H1 (cell line): ENCODE measurements at regions not wholly inside any gene's neighbourhood (a gene's known extent, or its start where the extent isn't known, plus 50 kb on each side); places are given as distances from the start of the nearest gene placed in this dataset.

ENCODE experiments used
- CTCF ChIA-PET: fragments of 300-600 bp; sonication (Branson Sonifier 250); formaldehyde crosslinking; loops from one replicate; lab custom pipeline; 2021; ENCODE audit not compliant: partially characterized antibody; lab: Charles Lee
- POLR2A ChIA-PET: fragments of 300-600 bp; sonication (Branson Sonifier 250); formaldehyde crosslinking; loops from one replicate; lab custom pipeline; 2021; ENCODE audit warnings: inconsistent platforms; ENCODE audit not compliant: partially characterized antibody; lab: Charles Lee
- DNase-seq, 2 experiments: peaks; one replicate each; pipeline versions ENCODE4 v3.0.0 to v3.0.0-alpha.2; 2010 to 2022; ENCODE audit warnings: low spot score in 2 of 2, low read depth in 1 of 2, mixed read lengths in 1 of 2
- FAIRE-seq: peaks from 2 replicates; lab custom pipeline; 2011; peaks lifted over from hg19 to GRCh38; lab: Jason Lieb, UNC
- H2AFZ ChIP-seq: 2 replicates; pipeline ENCODE4 v1.8.1; 2012; ENCODE audit warnings: low read length, inconsistent platforms
- H2AK5ac ChIP-seq: 2 replicates; pipeline ENCODE4 v1.6.1; 2013; ENCODE audit warnings: low read depth, low read length
- H2BK120ac ChIP-seq: replicated peaks from 2 replicates; pipeline ENCODE3; 2013; ENCODE audit warnings: low read depth, low read length, inconsistent platforms
- H2BK12ac ChIP-seq: 2 replicates; pipeline ENCODE4 v1.6.1; 2013; ENCODE audit warnings: low read depth, low read length
- H2BK15ac ChIP-seq: 2 replicates; pipeline ENCODE4 v1.6.1; 2013; ENCODE audit warnings: low read length
- H2BK20ac ChIP-seq: 2 replicates; pipeline ENCODE4 v1.6.1; 2013; ENCODE audit warnings: low read length
- H2BK5ac ChIP-seq: 2 replicates; pipeline ENCODE4 v1.6.1; 2013; ENCODE audit warnings: low read depth, low read length
- H3K14ac ChIP-seq: 2 replicates; pipeline ENCODE4 v1.6.1; 2013; ENCODE audit warnings: inconsistent platforms; ENCODE audit not compliant: insufficient read length
- H3K18ac ChIP-seq: 2 replicates; pipeline ENCODE4 v1.6.1; 2013; ENCODE audit warnings: low read length; ENCODE audit errors: extremely low read depth
- H3K23ac ChIP-seq: 2 replicates; pipeline ENCODE4 v1.6.1; 2013; ENCODE audit warnings: inconsistent platforms; ENCODE audit not compliant: insufficient read length
- H3K23me2 ChIP-seq: 2 replicates; pipeline ENCODE4 v1.6.1; 2013; ENCODE audit warnings: low read depth, low read length
- H3K27ac ChIP-seq: 2 replicates; pipeline ENCODE4 v1.6.1; 2011; ENCODE audit warnings: low read depth, low read length, inconsistent platforms
- H3K27me3 ChIP-seq, 4 experiments: replicated peaks in 1 of 4; 1 replicate in 1 of 4; 2 replicates in 3 of 4; pipeline versions ENCODE4 v1.6.1 to v1.8.1; 2011 to 2013; ENCODE audit warnings: low read length in 3 of 4, mild to moderate bottlenecking in 3 of 4, inconsistent platforms in 2 of 4, mixed read lengths in 2 of 4, moderate library complexity in 1 of 4; ENCODE audit not compliant: control insufficient read depth in 3 of 4, insufficient read depth in 3 of 4; ENCODE audit errors: extremely low read depth in 1 of 4
- H3K36me3 ChIP-seq, 4 experiments: 2 replicates each; pipeline versions ENCODE4 v1.6.1 to v1.8.1; 2011 to 2013; ENCODE audit warnings: mild to moderate bottlenecking in 4 of 4, low read length in 3 of 4, moderate library complexity in 2 of 4, control low read depth in 1 of 4, inconsistent platforms in 1 of 4; ENCODE audit not compliant: insufficient read depth in 4 of 4, control insufficient read depth in 2 of 4
- H3K4ac ChIP-seq: replicated peaks from 2 replicates; pipeline ENCODE3; 2013; ENCODE audit warnings: low read length, low read depth, mixed read lengths, inconsistent platforms; ENCODE audit not compliant: insufficient read length
- H3K4me1 ChIP-seq, 4 experiments: replicated peaks in 1 of 4; 1 replicate in 1 of 4; 2 replicates in 3 of 4; pipeline versions ENCODE4 v1.6.1 to v1.8.1; 2011 to 2013; ENCODE audit warnings: low read length in 3 of 4, inconsistent platforms in 2 of 4, mixed read lengths in 1 of 4; ENCODE audit not compliant: insufficient read depth in 4 of 4, control insufficient read depth in 3 of 4
- H3K4me2 ChIP-seq, 2 experiments: 2 replicates each; pipeline versions ENCODE4 v1.6.1 to v1.8.1; 2011 to 2013; ENCODE audit warnings: low read depth in 2 of 2, low read length in 2 of 2, control low read depth in 1 of 2, inconsistent platforms in 1 of 2, mild to moderate bottlenecking in 1 of 2; ENCODE audit not compliant: insufficient read depth in 1 of 2
- H3K4me3 ChIP-seq, 4 experiments: fragments of 200-600, 300-600 bp in 1 of 4; sonication (generic), shearing (Covaris generic), sonication (Bioruptor Twin) in 1 of 4; 2 replicates each; pipeline versions ENCODE4 v1.5.1 to v1.8.1; 2011 to 2016; ENCODE audit warnings: low read length in 4 of 4, low read depth in 3 of 4, control low read depth in 2 of 4, inconsistent platforms in 2 of 4, mild to moderate bottlenecking in 2 of 4, mixed read lengths in 1 of 4, moderate library complexity in 1 of 4; ENCODE audit not compliant: insufficient read depth in 2 of 4; ENCODE audit errors: extremely low read depth in 1 of 4
- H3K56ac ChIP-seq: replicated peaks from 2 replicates; pipeline ENCODE3; 2013; ENCODE audit warnings: low read depth, mild to moderate bottlenecking, mixed read lengths, low read length, inconsistent platforms; ENCODE audit not compliant: insufficient read length
- H3K79me1 ChIP-seq: 2 replicates; pipeline ENCODE4 v1.6.1; 2013; ENCODE audit warnings: low read depth, low read length, control low read depth
- H3K79me2 ChIP-seq, 2 experiments: 2 replicates each; pipeline versions ENCODE4 v1.6.1 to v1.8.1; 2012 to 2013; ENCODE audit warnings: low read length in 2 of 2, mild to moderate bottlenecking in 2 of 2, inconsistent platforms in 1 of 2; ENCODE audit not compliant: insufficient read depth in 2 of 2, control insufficient read depth in 1 of 2
- H3K9ac ChIP-seq, 4 experiments: replicated peaks in 1 of 4; 1 replicate in 1 of 4; 2 replicates in 3 of 4; pipeline versions ENCODE4 v1.6.1 to v1.8.1; 2011 to 2013; ENCODE audit warnings: low read depth in 3 of 4, low read length in 3 of 4, control low read depth in 2 of 4, mild to moderate bottlenecking in 2 of 4, moderate library complexity in 2 of 4, inconsistent platforms in 1 of 4; ENCODE audit errors: extremely low read depth in 1 of 4
- H3K9me3 ChIP-seq, 2 experiments: 2 replicates each; pipeline versions ENCODE4 v1.6.1 to v1.8.1; 2012 to 2013; ENCODE audit warnings: mild to moderate bottlenecking in 2 of 2, moderate library complexity in 2 of 2, control low read depth in 1 of 2, inconsistent platforms in 1 of 2, low read depth in 1 of 2, low read length in 1 of 2, mixed read lengths in 1 of 2; ENCODE audit not compliant: insufficient read depth in 2 of 2
- H4K20me1 ChIP-seq, 2 experiments: replicated peaks in 1 of 2; 2 replicates each; pipeline versions ENCODE3 to v1.8.1; 2011 to 2013; ENCODE audit warnings: inconsistent platforms in 2 of 2, low read length in 2 of 2, mild to moderate bottlenecking in 1 of 2; ENCODE audit not compliant: insufficient read depth in 2 of 2, control insufficient read depth in 1 of 2
- H4K5ac ChIP-seq: 2 replicates; pipeline ENCODE4 v1.6.1; 2013; ENCODE audit warnings: low read length, low read depth, mixed read lengths, inconsistent platforms; ENCODE audit not compliant: insufficient read length
- H4K8ac ChIP-seq: 2 replicates; pipeline ENCODE4 v1.8.0; 2013; ENCODE audit warnings: mild to moderate bottlenecking, moderate library complexity, low read length, inconsistent platforms; ENCODE audit not compliant: insufficient read depth; ENCODE audit errors: extremely low read depth
- H4K91ac ChIP-seq: replicated peaks from 2 replicates; pipeline ENCODE3; 2013; ENCODE audit warnings: low read length, mixed read lengths, inconsistent platforms; ENCODE audit not compliant: insufficient read length
- HDAC2 ChIP-seq, 2 experiments: fragments of 300-600 bp in 1 of 2; sonication (generic) in 1 of 2; IDR thresholded peaks; 2 replicates each; pipeline ENCODE4 v1.6.1; 2011 to 2012; ENCODE audit warnings: low read depth in 2 of 2, low read length in 2 of 2, mild to moderate bottlenecking in 2 of 2, moderate library complexity in 2 of 2, borderline replicate concordance in 1 of 2, inconsistent platforms in 1 of 2
- JUN ChIP-seq: IDR thresholded peaks from 2 replicates; pipeline ENCODE4 v1.6.1; 2011; ENCODE audit warnings: low read depth, mild to moderate bottlenecking, improper control_type of control experiment, low read length
- JUND ChIP-seq: IDR thresholded peaks from 2 replicates; pipeline ENCODE4 v1.6.1; 2011; ENCODE audit warnings: mild to moderate bottlenecking, improper control_type of control experiment, low read length
- RXRA ChIP-seq: IDR thresholded peaks from 2 replicates; pipeline ENCODE4 v1.6.1; 2011; ENCODE audit warnings: low read depth, mild to moderate bottlenecking, low read length, moderate library complexity; ENCODE audit not compliant: insufficient read depth
- SAP30 ChIP-seq: fragments of 300-600 bp; sonication (generic); IDR thresholded peaks from 2 replicates; pipeline ENCODE4 v1.7.1; 2012; ENCODE audit warnings: low read length, moderate library complexity, mild to moderate bottlenecking, inconsistent platforms; ENCODE audit not compliant: insufficient read depth, insufficient replicate concordance
- WGBS, 2 experiments: shearing (Covaris generic) in 1 of 2; methylation state at CpG; one replicate each; pipeline versions ENCODE4 v1.1.6 to v1.1.7; 2013 to 2015; ENCODE audit warnings: low lambda C conversion rate in 2 of 2, mixed read lengths in 2 of 2, inconsistent platforms in 1 of 2, low coverage in 1 of 2, missing lambda C conversion rate in 1 of 2; ENCODE audit not compliant: insufficient replicate concordance in 2 of 2, insufficient coverage in 1 of 2, insufficient read length in 1 of 2; ENCODE audit errors: extremely low coverage in 1 of 2, missing lambda C conversion rate in 1 of 2; 5-methylcytosine and 5-hydroxymethylcytosine counted together

GRCh38 chr12:41731061-41731460 is 413.6 kb downstream of the GXYLT1 start:
- Histone ChIP-seq H3K56ac (no peak overlapping the region), H3K79me1 (no peaks in the 10 kb centered on the region), H4K5ac (no peak overlapping the region), H3K4me2 (no peak overlapping the region), H2AK5ac (no peak overlapping the region), H3K14ac (no peak overlapping the region), H2BK120ac (no peak overlapping the region), H3K4me1 (no peaks in the 10 kb centered on the region), H3K36me3 (no peaks in the 10 kb centered on the region), H3K79me2 (no peaks in the 10 kb centered on the region), H4K8ac (no peak overlapping the region), H3K4ac (no peak overlapping the region), H2BK12ac (no peak overlapping the region), H3K27me3 (no peaks in the 10 kb centered on the region), H2BK20ac (no peak overlapping the region), H4K20me1 (no peaks in the 10 kb centered on the region), H3K9ac (no peak overlapping the region), H2BK5ac (no peak overlapping the region), H2BK15ac (no peak overlapping the region), H3K9me3 (no peaks in the 10 kb centered on the region), H3K18ac (no peak overlapping the region), H3K23ac (no peak overlapping the region), H3K4me3 (no peak overlapping the region), H2AFZ (no peak overlapping the region), H3K27ac (no peak overlapping the region), H3K23me2 (no peaks in the 10 kb centered on the region), H4K91ac (no peak overlapping the region)
- ChIA-PET CTCF (interaction anchor here (0.8 to 2.0 kb wide), 4 partner anchors 11 to 64 kb away, joined by 3 to 6 read pairs (median 4); no protein-coding TSS in a partner anchor), POLR2A (no interaction called here)
- FAIRE-seq (no peak), DNase-seq (no peak)
- 83% methylated on average over 2 of the region's 2 CpGs; no CpG with 5 or more reads in 1 of the 2 experiments for WGBS, 2 experiments
- TF ChIP-seq SAP30 (no peak), JUND (no peak), HDAC2 (IDR thresholded peaks at IDR 0.05; ENCODE audit: borderline replicate concordance in 1 of 2, low read depth in 2 of 2, low read length in 2 of 2) (no peak), JUN (no peak), RXRA (no peak)
